GM21367 (cell line): ENCODE measurements at regions not wholly inside any gene's neighbourhood (a gene's known extent, or its start where the extent isn't known, plus 50 kb on each side); places are given as distances from the start of the nearest gene placed in this dataset.

Experiments
- ATAC-seq: cut with Tn5 transposase; IDR thresholded peaks from one replicate; pipeline ENCODE4 v1.9.1; 2021; ENCODE audit not compliant: unreplicated experiment

DNA sequence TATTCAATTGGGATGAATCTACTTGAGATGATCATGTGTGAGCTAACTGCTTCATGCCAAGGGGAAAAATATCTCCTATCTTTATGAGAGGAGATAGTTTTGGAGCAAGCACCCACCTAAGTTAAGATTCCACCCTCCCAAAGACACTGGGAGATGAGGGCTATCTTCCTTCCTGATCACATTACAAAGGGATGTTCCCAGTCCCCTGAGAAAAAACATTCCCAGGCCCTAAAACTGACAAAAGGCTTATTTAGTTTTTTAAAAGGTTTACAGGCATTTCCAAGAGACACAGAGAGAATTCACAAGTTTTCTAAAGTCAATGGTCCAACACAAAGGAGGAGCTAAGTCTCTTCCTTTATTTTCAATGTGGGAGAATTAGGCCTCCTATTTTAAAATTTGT lies 401.5 kb downstream of the FBXO15 start:
- ATAC-seq = no peak

DNA sequence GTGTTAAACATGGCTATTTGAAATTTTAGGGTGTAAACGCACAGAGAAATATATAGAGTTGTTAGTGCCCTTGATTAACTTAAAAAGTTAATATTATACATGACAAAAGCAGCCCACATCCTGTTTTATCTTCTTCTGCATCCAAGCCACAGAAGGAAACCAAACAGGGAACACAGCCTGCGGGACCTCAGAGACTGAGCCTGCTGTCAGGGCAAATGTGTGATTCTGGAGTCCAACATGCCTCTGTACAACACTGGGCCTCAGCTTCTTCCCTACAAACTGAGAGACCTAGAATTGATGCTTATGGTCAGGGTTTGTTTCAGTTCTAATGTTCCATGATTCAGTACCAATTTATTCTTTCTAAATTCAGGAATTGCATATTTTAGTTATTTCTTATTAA lies 404.7 kb downstream of the FBXO15 start:
- no peak for ATAC-seq

DNA sequence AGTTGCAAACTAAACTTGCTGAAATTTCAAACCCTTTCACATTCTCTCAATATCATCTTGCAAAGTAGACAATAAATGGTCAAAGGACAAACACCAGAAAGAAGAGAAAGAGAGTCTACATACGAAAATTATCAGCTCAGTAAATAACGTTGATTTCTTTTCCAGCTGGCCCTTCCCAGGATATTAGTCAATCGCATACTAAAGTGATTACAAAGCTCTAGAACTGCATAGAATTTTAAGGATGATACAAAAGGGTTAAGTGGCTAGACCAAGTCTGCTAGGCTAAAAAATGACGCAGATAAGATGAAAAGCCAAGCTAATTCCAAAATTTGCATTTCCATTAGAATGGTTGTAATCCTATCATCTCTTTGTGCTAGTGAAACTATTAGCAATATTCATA lies 405.7 kb downstream of the FBXO15 start:
- ATAC-seq = no peak

DNA sequence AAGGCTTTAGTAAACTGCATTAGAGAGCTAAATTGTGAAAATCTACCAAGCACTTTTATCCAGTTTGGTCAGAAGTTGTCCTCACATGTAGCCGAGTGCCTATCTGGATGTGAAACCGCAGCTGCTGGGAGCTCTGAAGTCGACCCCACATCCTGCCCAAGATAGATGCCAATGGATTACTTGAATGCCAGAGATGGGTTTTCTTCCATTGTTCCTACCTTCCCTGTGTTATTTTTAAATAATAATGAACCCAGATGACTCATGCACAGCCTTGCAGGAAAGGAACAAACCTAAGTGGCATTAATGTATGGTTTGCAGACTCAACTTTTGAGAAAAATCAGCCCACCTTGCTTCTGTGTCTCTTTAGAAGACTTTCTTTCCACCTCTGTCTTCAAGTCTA lies 408.5 kb downstream of the FBXO15 start:
- ATAC-seq = no peak

DNA sequence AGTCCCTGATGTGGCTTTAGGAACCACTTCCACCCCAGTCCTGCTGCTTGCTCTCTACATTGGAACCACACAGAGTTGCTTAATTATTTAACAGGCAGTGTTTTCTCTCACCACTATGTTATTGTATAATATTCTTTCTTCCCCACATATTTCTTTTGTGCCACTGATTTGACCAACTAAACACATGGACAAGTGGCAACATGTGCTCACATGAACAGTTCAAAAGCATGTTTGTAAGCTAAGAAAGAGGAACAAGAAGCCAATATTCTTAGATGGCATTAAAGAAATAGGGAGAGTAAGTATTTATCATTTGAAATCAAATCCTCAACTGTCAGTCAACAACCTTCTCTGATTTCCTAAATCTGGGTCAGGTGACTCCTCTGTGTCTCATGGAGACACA lies 409.6 kb downstream of the FBXO15 start:
- no peak for ATAC-seq

DNA sequence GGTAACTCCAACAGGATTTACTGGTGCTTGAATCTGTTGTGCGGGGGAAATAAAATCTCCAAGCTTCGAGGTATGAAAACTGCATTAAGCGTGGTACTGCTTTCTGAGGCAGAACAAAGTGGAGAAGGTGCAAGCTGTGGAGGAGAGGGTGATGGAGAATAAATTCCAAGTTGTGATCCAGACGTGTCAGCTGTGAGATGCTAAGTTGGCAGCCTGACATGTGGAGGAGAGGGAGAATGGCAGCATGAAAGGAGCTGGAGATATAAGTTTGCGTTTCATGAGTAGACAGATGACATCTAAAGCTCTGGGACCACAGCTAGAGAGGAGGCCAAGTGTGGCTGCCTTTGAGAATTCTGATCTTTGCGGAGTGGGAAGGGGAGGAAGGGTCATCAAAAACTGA lies 411.8 kb downstream of the FBXO15 start:
- no peak for ATAC-seq

DNA sequence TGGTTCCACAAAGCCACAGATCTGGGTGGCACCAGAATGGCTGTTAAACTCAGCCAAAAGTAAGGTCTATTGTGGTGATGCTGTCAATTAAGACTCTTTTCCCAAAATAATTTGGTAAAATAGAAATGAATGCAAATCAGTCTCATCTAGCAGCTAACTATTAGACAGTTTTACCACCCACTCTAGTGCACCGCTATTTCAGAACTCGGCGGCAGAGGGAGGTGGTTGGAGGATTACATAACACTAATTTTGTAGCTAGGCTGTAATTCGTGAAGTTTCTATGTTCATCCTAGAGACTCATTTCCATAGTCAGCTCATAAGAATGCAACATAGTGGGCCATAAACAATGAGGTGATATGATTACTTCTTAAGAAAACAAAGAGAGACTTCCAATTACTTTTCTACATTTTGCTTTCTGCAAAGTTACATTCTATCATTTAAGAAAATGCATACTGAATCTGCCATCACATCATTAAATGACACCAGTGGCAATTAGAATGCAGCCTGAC lies 413.8 kb downstream of the FBXO15 start:
- no peak for ATAC-seq

DNA sequence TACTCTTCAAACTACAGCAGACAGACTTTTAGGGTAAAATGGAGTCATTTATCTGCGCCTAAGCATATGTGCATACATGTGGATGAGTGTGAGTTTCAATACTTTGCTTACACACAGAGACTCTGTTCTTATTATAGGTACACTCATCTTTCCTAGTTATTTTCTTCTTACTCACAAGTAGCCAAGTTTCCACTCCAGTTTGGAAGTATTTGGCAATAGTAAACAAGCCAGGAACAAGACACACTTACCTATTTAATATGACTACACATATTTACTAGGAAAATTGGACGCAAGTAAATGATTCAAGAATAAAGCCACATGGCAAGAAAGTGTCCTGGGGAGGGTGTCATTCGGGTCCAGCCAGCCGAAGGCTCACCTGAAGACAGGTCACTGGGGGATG lies 414.3 kb downstream of the FBXO15 start:
- no peak for ATAC-seq

DNA sequence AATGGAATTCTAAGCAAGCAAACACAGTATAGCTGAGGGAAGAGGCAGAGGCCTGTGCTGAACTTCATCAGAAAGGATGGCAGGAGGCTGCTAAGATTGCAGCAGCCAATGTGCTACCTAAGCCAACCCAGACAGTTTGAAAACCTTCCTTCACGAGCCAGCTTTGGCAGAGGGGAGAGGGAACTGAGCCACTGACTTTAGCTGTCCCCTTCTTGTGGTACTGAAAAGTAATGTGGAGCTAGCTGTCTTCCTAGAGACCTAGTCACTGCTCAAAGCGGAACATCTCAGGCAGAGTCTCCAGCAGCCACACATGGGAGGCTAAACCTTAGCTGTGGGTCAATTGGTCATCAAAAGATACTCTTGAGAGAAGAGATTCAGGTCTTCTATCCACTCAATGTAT lies 419.0 kb downstream of the FBXO15 start:
- ATAC-seq = no peak

DNA sequence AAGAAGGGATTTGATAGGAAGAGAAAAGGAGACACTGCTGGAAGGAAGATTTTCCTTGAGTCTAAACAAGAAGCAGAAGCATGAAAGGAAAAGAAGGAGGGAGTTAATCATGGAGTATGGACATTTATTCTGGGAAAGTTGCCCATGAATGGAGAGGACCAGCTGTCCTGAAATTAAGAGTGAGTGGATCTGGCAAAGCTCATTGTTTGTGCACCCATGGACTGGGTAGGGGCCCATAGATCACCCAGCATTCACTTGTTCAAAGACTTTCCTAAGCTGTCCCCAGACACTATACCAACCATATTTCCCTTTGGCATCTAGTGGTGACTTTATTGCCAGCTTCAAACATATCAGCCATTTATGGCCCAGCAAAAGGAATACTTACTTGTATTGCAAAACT lies 422.7 kb downstream of the FBXO15 start:
- ATAC-seq = no peak

DNA sequence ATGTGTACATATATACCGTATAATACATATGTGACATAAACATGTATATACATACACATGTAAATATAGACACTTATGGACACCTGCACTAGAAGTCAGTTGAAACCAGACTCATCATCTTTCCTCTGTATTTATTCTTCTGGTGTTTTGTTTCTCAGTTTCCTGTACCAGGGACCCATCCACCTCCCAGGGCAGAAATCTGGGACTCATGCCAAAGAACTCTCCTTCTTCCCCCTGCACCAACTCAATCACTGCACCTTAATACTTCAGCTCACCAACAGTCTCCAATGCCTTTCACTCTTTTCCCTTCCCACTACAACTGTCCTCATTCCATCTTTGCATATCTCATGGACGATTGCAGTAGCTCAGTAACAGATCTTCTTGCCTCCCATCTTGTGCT lies 428.0 kb downstream of the FBXO15 start:
- no peak for ATAC-seq

DNA sequence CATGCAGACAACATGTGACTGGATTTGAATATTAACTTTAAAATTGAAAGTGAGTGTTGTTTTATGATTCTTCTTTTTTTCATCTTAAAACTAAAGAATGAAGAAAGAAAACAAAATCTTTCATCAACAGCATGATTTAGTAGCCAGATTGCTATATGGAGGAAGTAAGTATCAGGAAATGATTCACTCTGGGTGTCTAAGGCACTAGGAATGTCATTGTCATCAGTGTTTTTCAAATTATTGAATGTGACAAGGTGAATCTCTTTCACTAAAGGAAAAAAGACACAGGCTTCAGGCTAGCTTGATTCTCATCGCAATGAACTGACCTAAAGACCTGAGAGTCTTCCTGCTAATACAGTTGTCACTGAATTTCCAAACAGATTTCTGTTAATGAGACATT lies 430.1 kb downstream of the FBXO15 start:
- no peak for ATAC-seq

DNA sequence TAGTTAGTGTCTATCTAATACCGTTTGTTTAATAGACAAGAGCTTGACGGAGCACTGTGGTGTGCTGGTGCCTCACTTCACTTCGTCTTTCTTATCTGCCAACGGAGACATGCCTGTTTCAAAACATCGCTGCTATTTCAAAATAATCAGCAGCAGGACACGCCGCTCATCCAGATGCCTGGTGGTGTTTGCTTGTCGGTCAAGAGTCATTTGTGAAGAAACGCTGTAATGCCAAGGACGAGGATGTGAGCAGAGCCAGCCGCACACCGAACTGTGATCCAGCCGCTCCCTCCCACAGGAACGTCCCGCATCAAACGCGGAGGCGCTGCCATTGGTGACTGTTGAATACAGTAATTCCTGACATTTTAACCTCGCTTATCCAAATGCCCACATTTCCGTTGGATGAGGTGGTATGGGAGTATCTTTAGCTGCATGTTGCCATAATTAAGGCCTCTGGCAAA lies 432.4 kb downstream of the FBXO15 start:
- no peak for ATAC-seq

DNA sequence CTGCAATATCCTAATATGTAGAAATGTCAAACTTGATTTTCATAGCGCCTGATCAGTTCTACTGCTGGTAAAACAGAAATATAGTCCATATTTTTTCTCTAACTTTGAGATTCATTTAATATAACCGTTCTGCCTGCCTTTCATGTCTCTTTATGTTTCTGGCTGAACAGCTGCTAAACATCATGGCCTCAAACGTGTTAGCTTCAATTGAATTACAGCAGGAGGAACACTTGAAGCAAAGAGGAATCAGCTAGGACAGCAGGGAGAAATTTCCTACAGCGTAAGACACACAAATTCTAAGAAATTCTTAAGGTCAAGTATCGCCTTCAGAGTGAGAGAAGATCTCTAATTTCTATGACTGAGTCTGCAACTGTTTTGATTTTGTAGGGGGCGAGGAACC lies 433.2 kb downstream of the FBXO15 start:
- ATAC-seq = no peak

DNA sequence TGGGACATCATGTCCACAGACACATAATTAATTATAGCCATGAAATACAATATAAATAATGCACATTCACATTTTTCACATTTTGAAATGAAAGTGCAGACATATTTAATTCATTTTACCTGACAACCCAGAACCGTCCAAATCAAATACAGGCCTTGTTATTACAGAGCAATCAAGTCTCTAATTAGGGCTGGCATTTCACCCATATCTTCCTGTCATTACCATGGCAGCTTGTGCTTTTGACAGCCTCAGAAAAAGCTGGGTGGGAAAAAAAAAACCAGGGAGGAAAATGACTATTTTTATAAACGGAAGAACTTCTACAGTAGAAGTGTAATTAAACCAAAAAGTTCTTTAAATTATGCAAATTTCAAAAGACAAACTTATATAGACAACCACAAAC lies 436.4 kb downstream of the FBXO15 start:
- no peak for ATAC-seq

DNA sequence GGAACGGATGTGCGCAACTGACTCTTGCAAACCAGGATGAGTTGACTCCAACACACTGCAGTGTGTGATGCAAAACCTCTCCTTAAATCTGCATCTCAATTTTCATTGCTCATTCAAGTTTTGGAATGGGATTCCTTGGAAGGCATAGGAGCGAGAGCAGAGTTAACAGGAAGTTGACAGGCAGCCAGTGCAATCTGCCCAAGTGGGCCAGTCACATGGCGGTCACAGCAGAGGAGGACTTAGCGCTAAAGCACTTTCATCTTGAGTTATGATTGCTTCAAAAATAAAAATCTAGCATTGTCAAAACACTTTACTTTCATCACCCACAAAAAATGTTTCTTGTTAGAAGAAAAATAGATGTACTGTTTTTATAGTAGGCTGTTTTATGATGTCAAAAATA lies 439.0 kb downstream of the FBXO15 start:
- ATAC-seq = no peak

DNA sequence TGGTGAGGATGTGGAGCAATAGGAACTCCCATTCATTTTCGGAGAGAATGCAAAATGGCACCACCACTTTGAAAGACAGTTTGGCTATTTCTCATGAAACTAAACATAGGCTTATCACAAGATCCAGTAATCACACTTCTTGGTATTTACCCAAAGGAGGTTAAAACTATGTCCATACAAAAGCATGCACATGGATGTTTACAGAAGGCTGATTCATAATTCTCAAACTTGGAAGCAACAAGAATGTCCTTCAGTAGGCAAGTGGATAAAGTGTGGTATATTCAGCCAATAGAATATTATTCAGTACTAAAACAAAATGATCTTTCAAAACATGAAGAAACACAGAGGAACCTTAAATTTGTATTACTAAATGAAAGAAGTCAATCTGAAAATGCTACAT lies 440.6 kb downstream of the FBXO15 start:
- no peak for ATAC-seq

DNA sequence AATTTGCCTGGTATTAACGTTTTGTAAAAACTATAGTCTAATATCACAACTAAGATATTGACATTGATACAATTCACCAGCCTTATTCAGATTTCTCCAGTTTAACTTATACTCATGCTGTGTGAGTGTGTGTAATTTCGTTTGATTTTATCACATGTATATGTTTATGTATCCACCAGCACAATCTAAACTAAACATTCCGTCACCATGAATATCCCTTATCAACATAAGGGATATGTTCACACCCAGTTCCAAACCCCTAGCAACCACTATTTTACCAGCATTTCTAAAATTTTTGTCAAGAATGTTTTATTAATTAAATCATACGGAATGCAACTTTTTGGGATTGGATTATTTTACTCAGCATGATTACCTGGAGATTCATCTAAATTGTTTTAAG lies 450.3 kb downstream of the FBXO15 start:
- ATAC-seq = no peak

DNA sequence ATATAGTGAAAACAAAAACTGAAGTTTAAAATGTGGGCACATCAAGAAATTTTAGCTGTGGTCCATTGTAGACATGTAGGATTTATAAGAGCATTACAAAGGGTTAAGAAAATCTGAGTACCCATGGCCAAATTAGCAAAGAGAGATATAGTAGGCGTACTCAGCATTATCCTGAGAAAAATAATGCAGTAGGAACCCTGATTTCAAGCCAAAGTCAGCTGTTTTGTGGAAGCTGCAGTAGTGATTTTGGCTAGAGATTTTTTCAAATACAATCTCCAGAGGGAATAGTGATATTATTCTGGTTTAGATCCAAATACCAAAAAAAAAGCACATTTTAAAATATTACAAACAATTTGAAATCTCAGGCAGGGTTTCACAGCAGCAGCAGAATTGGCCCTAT lies 450.9 kb downstream of the FBXO15 start:
- ATAC-seq = no peak

DNA sequence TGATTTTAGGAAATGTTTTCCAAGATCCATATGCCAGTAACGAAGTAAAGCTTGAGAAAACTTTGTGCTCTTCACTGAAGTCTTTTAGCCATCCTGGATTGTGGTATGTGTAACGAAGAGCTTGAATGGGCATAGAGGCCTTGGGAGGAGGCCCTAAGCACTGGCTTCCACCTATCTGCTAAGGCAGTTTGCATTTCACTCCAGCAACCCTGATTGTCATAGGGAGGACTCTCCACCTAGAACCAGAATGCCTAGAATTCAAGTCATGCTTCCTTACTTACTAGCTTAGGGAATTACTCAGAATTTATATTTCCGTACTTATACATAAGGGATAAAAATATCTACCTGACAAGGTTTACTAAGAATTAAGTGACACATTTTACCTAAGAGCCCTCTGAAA lies 451.5 kb downstream of the FBXO15 start:
- ATAC-seq = no peak

DNA sequence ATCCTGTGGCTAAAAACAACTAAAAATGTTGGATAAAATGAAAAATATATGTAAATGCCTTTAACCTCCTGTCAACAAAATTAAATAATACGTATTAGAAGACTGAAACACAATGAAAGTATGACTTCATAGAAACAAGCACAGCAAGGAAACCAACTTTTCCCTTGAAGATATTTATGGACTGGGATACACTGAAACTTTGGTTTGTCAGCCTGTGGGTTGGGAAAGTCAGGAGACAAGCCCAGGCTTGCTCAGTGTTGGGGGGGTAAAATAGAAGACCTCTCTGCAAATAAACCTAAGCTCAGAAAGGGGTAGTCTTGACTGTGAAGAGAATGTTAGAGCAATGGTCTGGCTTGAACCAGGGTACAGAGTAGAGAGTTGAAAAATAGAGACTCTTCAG lies 454.5 kb downstream of the FBXO15 start:
- ATAC-seq = no peak

DNA sequence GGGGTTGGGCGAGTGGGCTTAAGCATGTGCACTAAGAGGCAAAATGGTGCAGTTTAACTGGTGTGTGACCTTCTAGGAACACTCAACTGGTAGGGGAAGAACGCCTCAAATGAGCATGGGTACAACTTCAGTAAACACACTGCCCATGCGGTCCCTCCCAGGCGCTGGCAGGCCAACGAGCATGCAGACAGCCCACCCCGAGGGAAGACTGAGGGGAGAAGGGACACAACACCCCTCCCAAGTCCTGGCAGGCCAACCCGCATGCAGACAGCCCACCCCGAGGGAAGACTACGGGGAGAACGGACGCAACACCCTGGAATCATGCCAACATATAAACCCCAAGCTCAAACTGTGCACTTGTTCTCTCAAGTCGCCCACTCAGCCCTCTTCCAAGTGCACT lies 456.0 kb downstream of the FBXO15 start:
- no peak for ATAC-seq

DNA sequence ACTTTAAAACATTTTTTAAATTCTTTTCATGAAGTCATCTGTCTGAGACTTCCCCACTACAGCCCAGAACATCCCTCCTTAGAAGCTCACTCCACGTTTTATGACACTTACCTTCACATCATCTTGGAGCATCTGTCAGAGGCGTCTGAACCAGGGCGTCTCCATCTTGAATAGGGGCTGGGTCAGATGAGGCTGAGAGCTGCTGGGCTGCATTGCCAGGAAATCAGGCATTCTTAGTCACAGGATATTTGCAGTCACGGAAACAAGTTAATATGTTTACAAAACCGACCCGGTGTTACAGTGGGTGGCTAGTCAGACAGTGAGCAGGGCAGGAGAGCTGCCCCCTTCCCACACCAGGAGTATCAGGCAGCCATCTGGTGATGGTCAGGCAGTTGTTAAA lies 456.5 kb downstream of the FBXO15 start:
- ATAC-seq = no peak

DNA sequence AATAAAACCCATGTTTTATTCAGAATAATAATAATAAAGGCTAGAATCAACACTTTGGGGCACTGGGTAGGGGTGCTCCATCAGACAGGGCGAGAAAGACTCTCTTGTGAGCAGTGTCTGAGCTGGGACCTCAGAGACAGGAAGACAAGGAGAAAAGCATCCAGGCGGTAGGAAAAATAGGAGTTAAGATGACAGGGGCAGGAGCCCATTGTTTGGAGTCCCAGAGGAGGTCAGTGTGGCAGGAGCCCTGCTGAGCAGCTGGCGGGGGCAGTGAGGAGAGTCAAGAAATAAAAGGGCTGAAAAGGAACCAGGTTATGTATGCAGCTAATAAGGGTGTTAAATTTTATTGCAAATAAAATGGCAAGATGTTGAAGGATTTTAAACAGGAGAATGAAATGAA lies 457.4 kb downstream of the FBXO15 start:
- no peak for ATAC-seq
